ENCODE measurements at regions not wholly inside any gene's neighbourhood (a gene's known extent, or its start where the extent isn't known, plus 50 kb on each side); places are given as distances from the start of the nearest gene placed in this dataset.

GRCh38 chr4:149031399-149031798 lies 589.2 kb upstream of the NR3C2 start:
- no peak overlapping the region for H3K9ac ChIP-seq (ENCODE audit: low read length)

GRCh38 chr4:149029056-149029651 lies 586.9 kb upstream of the NR3C2 start:
- Histone ChIP-seq H3K4me3 (ENCODE audit: low read length) (no peak overlapping the region), H3K36me3 (replicated peaks; ENCODE audit: low read depth, low read length) (no peaks in the 10 kb centered on the region), H3K27me3 (ENCODE audit: low read depth, low read length) (no peaks in the 10 kb centered on the region), H3K79me2 (ENCODE audit: low read length) (no peaks in the 10 kb centered on the region), H3K9me3 (ENCODE audit: insufficient read depth, low read length) (no peaks in the 10 kb centered on the region), H3K9ac (ENCODE audit: low read length) (no peak overlapping the region), H2AFZ (ENCODE audit: low read depth, low read length) (no peak overlapping the region), H3K4me1 (ENCODE audit: low read length) (peaks cover 6% of the 10 kb centered on the region; the same call in 1 of the 2 replicates), H3K4me2 (ENCODE audit: low read length) (no peak overlapping the region), H3K27ac (ENCODE audit: low read length) (no peak overlapping the region), H4K20me1 (ENCODE audit: insufficient read depth, low read length) (no peaks in the 10 kb centered on the region)
- TF ChIP-seq CTCF (IDR thresholded peaks at IDR 0.05; ENCODE audit: low read depth, low read length) (no peak), EZH2phosphoT487 (IDR thresholded peaks at IDR 0.05; ENCODE audit: low read depth) (no peak)

More at GRCh38 chr4:149031399-149031798, 589.2 kb upstream of the NR3C2 start:
- Histone ChIP-seq H3K4me1 (ENCODE audit: low read length) (peaks cover 6% of the 10 kb centered on the region; the same call in 1 of the 2 replicates), H3K79me2 (ENCODE audit: low read length) (no peaks in the 10 kb centered on the region), H3K27ac (ENCODE audit: low read length) (no peak overlapping the region), H2AFZ (ENCODE audit: low read depth, low read length) (no peak overlapping the region), H3K36me3 (replicated peaks; ENCODE audit: low read depth, low read length) (no peaks in the 10 kb centered on the region), H4K20me1 (ENCODE audit: insufficient read depth, low read length) (no peaks in the 10 kb centered on the region), H3K4me3 (ENCODE audit: low read length) (no peak overlapping the region), H3K9me3 (ENCODE audit: insufficient read depth, low read length) (no peaks in the 10 kb centered on the region), H3K4me2 (ENCODE audit: low read length) (peak overlapping the region; percentile 15), H3K27me3 (ENCODE audit: low read depth, low read length) (no peaks in the 10 kb centered on the region)
- TF ChIP-seq CTCF (IDR thresholded peaks at IDR 0.05; ENCODE audit: low read depth, low read length): peak; percentile 77
- no peak for TF ChIP-seq EZH2phosphoT487 (IDR thresholded peaks at IDR 0.05; ENCODE audit: low read depth)

- TF ChIP-seq CTCF (IDR thresholded peaks at IDR 0.05; ENCODE audit: low read depth, low read length): no peak
- no peak for TF ChIP-seq EZH2phosphoT487 (IDR thresholded peaks at IDR 0.05; ENCODE audit: low read depth)
- no peak overlapping the region for H3K4me3 ChIP-seq (ENCODE audit: low read length)
- no peaks in the 10 kb centered on the region for H3K79me2 ChIP-seq (ENCODE audit: low read length)
These were observed 584.5 kb upstream of the NR3C2 start for GRCh38 chr4:149026696-149027095.

GRCh38 chr4:149017002-149017734 lies 575.0 kb upstream of the NR3C2 start:
- Histone ChIP-seq H3K4me1 (ENCODE audit: low read length) (no peaks in the 10 kb centered on the region), H3K27ac (ENCODE audit: low read length) (no peak overlapping the region), H3K36me3 (replicated peaks; ENCODE audit: low read depth, low read length) (no peaks in the 10 kb centered on the region), H3K9me3 (ENCODE audit: insufficient read depth, low read length) (no peaks in the 10 kb centered on the region), H3K27me3 (ENCODE audit: low read depth, low read length) (no peaks in the 10 kb centered on the region), H3K9ac (ENCODE audit: low read length) (no peak overlapping the region), H4K20me1 (ENCODE audit: insufficient read depth, low read length) (no peaks in the 10 kb centered on the region), H2AFZ (ENCODE audit: low read depth, low read length) (no peak overlapping the region), H3K79me2 (ENCODE audit: low read length) (no peaks in the 10 kb centered on the region), H3K4me3 (ENCODE audit: low read length) (no peak overlapping the region), H3K4me2 (ENCODE audit: low read length) (no peak overlapping the region)
- TF ChIP-seq CTCF (IDR thresholded peaks at IDR 0.05; ENCODE audit: low read depth, low read length) (no peak), EZH2phosphoT487 (IDR thresholded peaks at IDR 0.05; ENCODE audit: low read depth) (no peak)

More at GRCh38 chr4:149026696-149027095, 584.5 kb upstream of the NR3C2 start:
- no peak overlapping the region for H3K9ac ChIP-seq (ENCODE audit: low read length)
- no peaks in the 10 kb centered on the region for H3K9me3 ChIP-seq (ENCODE audit: insufficient read depth, low read length)
- no peak overlapping the region for H3K4me2 ChIP-seq (ENCODE audit: low read length)
- no peaks in the 10 kb centered on the region for H3K4me1 ChIP-seq (ENCODE audit: low read length)
- no peaks in the 10 kb centered on the region for H4K20me1 ChIP-seq (ENCODE audit: insufficient read depth, low read length)
- H3K36me3 ChIP-seq (replicated peaks; ENCODE audit: low read depth, low read length): no peaks in the 10 kb centered on the region
- no peaks in the 10 kb centered on the region for H3K27me3 ChIP-seq (ENCODE audit: low read depth, low read length)
- no peak overlapping the region for H2AFZ ChIP-seq (ENCODE audit: low read depth, low read length)
- no peak overlapping the region for H3K27ac ChIP-seq (ENCODE audit: low read length)

All from OCI-LY3 (cell line).